ENCODE measurements at regions not wholly inside any gene's neighbourhood (a gene's known extent, or its start where the extent isn't known, plus 50 kb on each side); places are given as distances from the start of the nearest gene placed in this dataset.
"Not testable (repeated sequence)": the region's sequence is repeated elsewhere in the genome, so short reads cannot be mapped to it uniquely, and the experiment has no call there.

- no peak for TF ChIP-seq CTCF (IDR thresholded peaks at IDR 0.05)
- DNase-seq (ENCODE audit: low spot score), result no peak
- H3K4me3 ChIP-seq, result no peak overlapping the region
- H3K27ac ChIP-seq, result no peak overlapping the region
These were observed 549.4 kb upstream of the SALL3 start for GRCh38 chr18:78430131-78430758.

DNA sequence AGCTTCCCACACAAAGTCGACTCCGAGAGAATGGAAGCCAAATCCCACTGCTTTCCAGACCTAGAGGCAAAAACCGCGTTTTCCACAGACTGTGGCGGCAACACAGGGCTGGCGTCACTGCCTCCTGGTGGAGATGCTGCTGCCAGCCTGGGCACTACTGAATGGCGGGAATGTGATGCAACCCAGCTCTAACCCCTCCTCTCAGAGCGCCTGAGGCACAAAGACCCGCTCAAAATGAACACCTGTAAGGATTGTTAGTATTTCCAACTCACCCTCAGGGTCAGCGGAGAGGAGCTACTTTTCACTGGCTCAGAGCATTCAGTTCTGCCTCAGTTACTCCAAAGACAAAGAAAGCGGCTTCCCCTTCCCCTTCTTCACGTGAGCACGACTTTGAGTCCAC lies 548.0 kb upstream of the SALL3 start:
- H3K4me3 ChIP-seq, result no peak overlapping the region
- DNase-seq (ENCODE audit: low spot score), result no peak
- no peak for TF ChIP-seq CTCF (IDR thresholded peaks at IDR 0.05)
- no peak overlapping the region for H3K27ac ChIP-seq

DNA sequence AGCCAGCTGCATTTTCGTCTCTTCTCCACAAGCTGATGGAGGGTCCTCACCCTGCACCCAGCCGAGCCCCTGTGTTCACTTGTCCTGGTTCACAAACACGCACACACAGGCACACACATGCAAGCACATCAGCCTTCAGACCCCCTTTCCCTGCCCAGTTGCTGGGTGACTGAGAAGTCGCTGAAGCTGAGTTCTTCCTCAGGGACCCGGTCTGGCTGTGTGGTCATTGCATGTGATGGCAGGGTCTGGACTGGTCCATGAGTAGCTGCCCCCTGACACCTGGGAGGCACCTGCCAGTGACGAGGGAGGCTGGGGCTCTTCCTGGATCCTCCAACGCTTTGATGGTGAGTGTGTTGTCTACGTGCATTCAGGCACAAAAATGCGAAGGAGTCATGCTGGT lies 546.1 kb upstream of the SALL3 start:
- no peak overlapping the region for H3K27ac ChIP-seq
- DNase-seq (ENCODE audit: low spot score), result no peak
- no peak overlapping the region for H3K4me3 ChIP-seq
- TF ChIP-seq CTCF (IDR thresholded peaks at IDR 0.05), result no peak

- no peak for DNase-seq (ENCODE audit: low spot score)
- H3K27ac ChIP-seq, result no peak overlapping the region
- no peak for TF ChIP-seq CTCF (IDR thresholded peaks at IDR 0.05)
- no peak overlapping the region for H3K4me3 ChIP-seq
These were observed 543.5 kb upstream of the SALL3 start for GRCh38 chr18:78436110-78436509.

- H3K4me3 ChIP-seq; H3K27ac ChIP-seq; DNase-seq (ENCODE audit: low spot score): not testable (repeated sequence)
These were observed 541.4 kb upstream of the SALL3 start for GRCh38 chr18:78438235-78438634.

DNA sequence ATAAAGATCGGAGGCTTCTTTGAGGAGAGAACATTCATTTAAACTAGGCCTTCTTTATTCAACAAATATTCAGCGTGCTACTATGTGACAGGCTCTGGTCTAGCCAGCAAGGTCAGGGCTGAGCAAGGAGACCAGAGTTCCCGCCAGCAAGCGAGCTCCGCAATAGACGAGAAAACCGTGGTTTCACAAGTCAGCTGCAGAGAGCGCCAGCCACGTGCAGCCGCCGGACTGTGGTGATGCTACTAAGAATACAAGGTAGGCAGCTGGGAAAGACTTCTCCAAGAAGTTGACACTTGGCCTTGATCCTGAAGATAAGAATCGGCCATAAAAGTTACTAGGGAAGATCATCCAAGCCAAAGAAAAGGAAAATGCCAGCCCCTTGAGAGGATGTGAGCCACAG lies 533.7 kb upstream of the SALL3 start:
- Histone ChIP-seq H3K27ac (no peak overlapping the region), H3K4me3 (no peak overlapping the region)
- TF ChIP-seq CTCF (IDR thresholded peaks at IDR 0.05), result no peak
- no peak for DNase-seq (ENCODE audit: low spot score)

- DNase-seq (ENCODE audit: low spot score), result no peak
- TF ChIP-seq CTCF (IDR thresholded peaks at IDR 0.05), result no peak
- no peak overlapping the region for H3K27ac ChIP-seq
- no peak overlapping the region for H3K4me3 ChIP-seq
These were observed 532.4 kb upstream of the SALL3 start for GRCh38 chr18:78447211-78447610.

- DNase-seq (ENCODE audit: low spot score), result no peak
- TF ChIP-seq CTCF (IDR thresholded peaks at IDR 0.05), result no peak
- no peak overlapping the region for H3K4me3 ChIP-seq
- H3K27ac ChIP-seq, result no peak overlapping the region
These were observed 531.5 kb upstream of the SALL3 start for GRCh38 chr18:78448106-78448505.

All from coronary artery (tissue), 2 donors.